Neural cell (in vitro differentiated cells): ENCODE measurements at regions not wholly inside any gene's neighbourhood (a gene's known extent, or its start where the extent isn't known, plus 50 kb on each side); places are given as distances from the start of the nearest gene placed in this dataset.

ENCODE experiments used
- H2AFZ ChIP-seq: fragments of 200-600, 300-800 bp; sonication (generic), shearing (Covaris generic); 2 replicates; pipeline ENCODE4 v1.6.0; 2014; ENCODE audit warnings: low read depth, mild to moderate bottlenecking, antibody characterized with exemption, low read length, moderate library complexity
- H3F3A ChIP-seq: fragments of 200-600 bp; shearing (Covaris generic); 2 replicates; pipeline ENCODE4 v1.6.1; 2016; ENCODE audit warnings: mild to moderate bottlenecking, moderate library complexity, mixed read lengths, antibody characterized with exemption, low read length; ENCODE audit not compliant: insufficient read depth, poor library complexity, severe bottlenecking
- H3K27ac ChIP-seq: fragments of 200-600, 300-800 bp; sonication (generic), shearing (Covaris generic); 2 replicates; pipeline ENCODE4 v1.5.1; 2014; ENCODE audit warnings: mild to moderate bottlenecking, low read length, moderate library complexity
- H3K27me3 ChIP-seq: fragments of 300-800, 200-600 bp; sonication (generic), shearing (Covaris generic); 2 replicates; pipeline ENCODE4 v1.6.0; 2014; ENCODE audit warnings: mild to moderate bottlenecking, low read depth, low read length, moderate library complexity; ENCODE audit not compliant: insufficient read depth
- H3K36me3 ChIP-seq: fragments of 300-800, 200-600 bp; sonication (generic), shearing (Covaris generic); 2 replicates; pipeline ENCODE4 v1.5.1; 2014; ENCODE audit warnings: mild to moderate bottlenecking, antibody characterized with exemption, low read length, moderate library complexity; ENCODE audit not compliant: insufficient read depth
- H3K4me2 ChIP-seq: fragments of 300-800, 200-600 bp; sonication (generic), shearing (Covaris generic); 2 replicates; pipeline ENCODE4 v1.6.0; 2014; ENCODE audit warnings: mild to moderate bottlenecking, low read length
- H3K4me3 ChIP-seq: fragments of 300-800, 200-600 bp; sonication (generic), shearing (Covaris generic); 2 replicates; pipeline ENCODE4 v1.5.1; 2014; ENCODE audit warnings: mild to moderate bottlenecking, low read length, moderate library complexity
- H3K79me2 ChIP-seq: fragments of 200-600 bp; shearing (Covaris generic); replicated peaks from 2 replicates; pipeline ENCODE4 v1.6.0; 2014; ENCODE audit warnings: mild to moderate bottlenecking, low read length, moderate library complexity; ENCODE audit not compliant: insufficient read depth
- H3K9ac ChIP-seq: fragments of 300-800, 200-600 bp; sonication (generic), shearing (Covaris generic); 2 replicates; pipeline ENCODE4 v1.6.1; 2016; ENCODE audit warnings: mild to moderate bottlenecking, low read length, mixed read lengths
- H3K9me2 ChIP-seq: fragments of 200-600 bp; shearing (Covaris generic); 2 replicates; pipeline ENCODE4 v1.6.1; 2016; ENCODE audit warnings: mild to moderate bottlenecking, low read length, mixed read lengths; ENCODE audit not compliant: insufficient read depth
- H3K9me3 ChIP-seq: fragments of 200-600, 300-800 bp; sonication (generic), shearing (Covaris generic); 2 replicates; pipeline ENCODE4 v1.6.1; 2016; ENCODE audit warnings: mild to moderate bottlenecking, mixed run types, low read length, moderate library complexity, mixed read lengths
- H4K20me1 ChIP-seq: fragments of 200-600 bp; shearing (Covaris generic); 2 replicates; pipeline ENCODE4 v1.6.1; 2016; ENCODE audit warnings: mild to moderate bottlenecking, mixed run types; ENCODE audit not compliant: insufficient read depth
- CTCF ChIP-seq: fragments of 450-650 bp; IDR thresholded peaks from 2 replicates; pipeline ENCODE4 v1.5.1; 2014; ENCODE audit warnings: antibody characterized with exemption, mild to moderate bottlenecking, moderate library complexity; ENCODE audit not compliant: poor library complexity, severe bottlenecking
- EP300 ChIP-seq: fragments of 450-650 bp; conservative IDR thresholded peaks from 2 replicates; pipeline ENCODE4 v1.6.1; 2014; ENCODE audit warnings: antibody characterized with exemption, mild to moderate bottlenecking, moderate library complexity; ENCODE audit not compliant: poor library complexity, severe bottlenecking
- EZH2 ChIP-seq: fragments of 200-600, 300-800 bp; shearing (Covaris generic), sonication (generic); IDR thresholded peaks from 2 replicates; pipeline ENCODE4 v1.6.1; 2014; ENCODE audit warnings: antibody characterized with exemption, low read length, borderline replicate concordance, mild to moderate bottlenecking; ENCODE audit not compliant: insufficient read depth, poor library complexity, severe bottlenecking
- MXI1 ChIP-seq: fragments of 450-650 bp; conservative IDR thresholded peaks from 2 replicates; pipeline ENCODE4 v1.6.1; 2014; ENCODE audit warnings: antibody characterized with exemption, mild to moderate bottlenecking; ENCODE audit not compliant: poor library complexity, severe bottlenecking
- POLR2AphosphoS5 ChIP-seq: IDR thresholded peaks from 2 replicates; pipeline ENCODE4 v1.6.1; 2012
- RAD21 ChIP-seq: fragments of 450-650 bp; conservative IDR thresholded peaks from 2 replicates; pipeline ENCODE4 v1.6.1; 2014; ENCODE audit warnings: antibody characterized with exemption, mild to moderate bottlenecking, moderate library complexity
- REST ChIP-seq: IDR thresholded peaks from 2 replicates; pipeline ENCODE4 v1.6.1; 2012; ENCODE audit warnings: borderline replicate concordance
- SMC3 ChIP-seq: fragments of 450-650 bp; conservative IDR thresholded peaks from 2 replicates; pipeline ENCODE4 v1.6.1; 2014; ENCODE audit warnings: antibody characterized with exemption, mild to moderate bottlenecking, moderate library complexity; ENCODE audit not compliant: poor library complexity
- TAF1 ChIP-seq: IDR thresholded peaks from 2 replicates; pipeline ENCODE4 v1.6.1; 2012; ENCODE audit warnings: low read depth

DNA sequence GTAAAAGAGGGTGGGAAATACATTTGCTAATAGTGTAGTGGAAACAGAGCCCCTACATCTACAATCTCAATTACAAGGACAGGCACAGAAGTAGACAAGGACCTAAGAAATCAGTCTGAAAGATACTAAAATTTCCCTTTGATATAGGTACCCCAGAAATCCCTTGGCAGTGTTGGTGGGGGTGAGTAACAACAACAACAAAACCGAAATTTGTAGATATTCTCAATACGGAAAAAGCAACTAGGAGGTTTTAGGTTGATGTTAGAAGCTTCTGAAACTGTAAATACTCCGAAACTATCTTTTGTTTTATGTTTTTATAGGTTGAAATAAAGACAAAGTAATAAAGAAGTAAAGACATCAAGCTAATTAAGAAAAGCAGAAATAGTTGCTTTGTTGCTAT is 323.1 kb upstream of the CBLB start:
- H3F3A ChIP-seq: no peaks in the 10 kb centered on the region
- H3K27ac ChIP-seq: no peak overlapping the region
- H3K4me2 ChIP-seq: no peak overlapping the region
- no peaks in the 10 kb centered on the region for H3K79me2 ChIP-seq
- no peaks in the 10 kb centered on the region for H3K9me3 ChIP-seq
- no peaks in the 10 kb centered on the region for H3K36me3 ChIP-seq
- H3K4me3 ChIP-seq: no peak overlapping the region
- H3K9ac ChIP-seq: no peak overlapping the region
- TF ChIP-seq RAD21 (no peak), REST (no peak), EP300 (no peak), MXI1 (no peak), SMC3 (no peak), POLR2AphosphoS5 (no peak), TAF1 (no peak), EZH2 (no peak), CTCF (no peak)
- H3K9me2 ChIP-seq: no peaks in the 10 kb centered on the region
- no peak overlapping the region for H2AFZ ChIP-seq
- no peaks in the 10 kb centered on the region for H3K27me3 ChIP-seq
- H4K20me1 ChIP-seq: no peaks in the 10 kb centered on the region

GRCh38 chr3:106193876-106194275 is 325.1 kb upstream of the CBLB start:
- H3K27me3 ChIP-seq: no peaks in the 10 kb centered on the region
- no peaks in the 10 kb centered on the region for H3K9me2 ChIP-seq
- H3K4me2 ChIP-seq: no peak overlapping the region
- H3K36me3 ChIP-seq: no peaks in the 10 kb centered on the region
- no peaks in the 10 kb centered on the region for H3K9me3 ChIP-seq
- H4K20me1 ChIP-seq: no peaks in the 10 kb centered on the region
- no peaks in the 10 kb centered on the region for H3F3A ChIP-seq
- TF ChIP-seq TAF1 (no peak), POLR2AphosphoS5 (no peak), EZH2 (no peak), EP300 (no peak), RAD21 (no peak), SMC3 (no peak)
- no peak overlapping the region for H2AFZ ChIP-seq
- H3K9ac ChIP-seq: no peak overlapping the region
- H3K27ac ChIP-seq: no peak overlapping the region
- H3K4me3 ChIP-seq: no peak overlapping the region
- H3K79me2 ChIP-seq: no peaks in the 10 kb centered on the region

DNA sequence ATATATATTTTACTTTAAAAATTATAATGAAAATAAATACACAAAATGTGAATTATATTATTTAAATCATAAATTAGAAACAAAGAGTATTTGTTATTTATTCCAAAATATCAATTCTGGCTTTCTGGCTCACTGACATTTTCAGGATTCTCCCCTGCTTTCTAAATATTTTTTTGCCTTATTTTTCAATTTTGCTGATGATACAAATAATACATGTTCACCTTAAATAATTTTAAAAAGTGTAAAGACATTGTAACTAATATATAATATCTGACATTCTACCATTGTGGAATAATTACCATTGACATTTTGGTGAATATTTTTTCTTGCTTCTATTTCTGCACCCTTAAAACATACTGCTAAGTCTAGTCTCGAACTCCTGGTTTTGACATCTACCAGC is 325.9 kb upstream of the CBLB start:
- no peaks in the 10 kb centered on the region for H3K36me3 ChIP-seq
- H3K9me2 ChIP-seq: no peaks in the 10 kb centered on the region
- no peaks in the 10 kb centered on the region for H3K9me3 ChIP-seq
- no peak overlapping the region for H3K27ac ChIP-seq
- no peak overlapping the region for H3K9ac ChIP-seq
- no peaks in the 10 kb centered on the region for H4K20me1 ChIP-seq
- H3K27me3 ChIP-seq: no peaks in the 10 kb centered on the region
- no peak overlapping the region for H3K4me3 ChIP-seq
- no peaks in the 10 kb centered on the region for H3F3A ChIP-seq
- TF ChIP-seq RAD21: no peak
- no peak for TF ChIP-seq MXI1
- no peak for TF ChIP-seq CTCF
- no peak for TF ChIP-seq POLR2AphosphoS5
- TF ChIP-seq TAF1: no peak
- no peak for TF ChIP-seq SMC3
- H3K4me2 ChIP-seq: no peak overlapping the region
- H3K79me2 ChIP-seq: no peaks in the 10 kb centered on the region
- H2AFZ ChIP-seq: no peak overlapping the region
